A673 (cell line): ENCODE measurements at regions not wholly inside any gene's neighbourhood (a gene's known extent, or its start where the extent isn't known, plus 50 kb on each side); places are given as distances from the start of the nearest gene placed in this dataset.

Experiments used
- BruUV-seq: library from RNA; stranded (reverse); fragments of 400-500 nt; replicated peaks from 2 replicates; lab custom pipeline; 2021; lab: Mats Ljungman, UMichigan
- CTCF ChIA-PET: fragments of 300-600 bp; sonication (Branson Sonifier 250); formaldehyde crosslinking; loops from one replicate; lab custom pipeline; 2022; ENCODE audit warnings: antibody characterized with exemption; lab: Charles Lee
- POLR2A ChIA-PET: fragments of 300-600 bp; sonication (Branson Sonifier 250); formaldehyde crosslinking; loops from one replicate; lab custom pipeline; 2022; ENCODE audit warnings: antibody characterized with exemption; ENCODE audit not compliant: low non-redundant PET; lab: Charles Lee
- DNase-seq: peaks from one replicate; pipeline ENCODE4 v3.0.0-alpha.2; 2015; ENCODE audit warnings: low spot score
- H3K27ac ChIP-seq: fragments of 200-600 bp; sonication (generic); 2 replicates; pipeline ENCODE4 v1.5.1; 2016; ENCODE audit warnings: mixed run types, low read depth, mild to moderate bottlenecking, mixed read lengths, antibody characterized with exemption, low read length; ENCODE audit not compliant: poor library complexity, severe bottlenecking
- H3K27me3 ChIP-seq: fragments of 200-600 bp; sonication (generic); replicated peaks from 2 replicates; pipeline ENCODE4 v1.6.1; 2017; ENCODE audit warnings: mixed run types, low read depth, mild to moderate bottlenecking, mixed read lengths, antibody characterized with exemption, low read length; ENCODE audit not compliant: insufficient read depth, poor library complexity
- H3K36me3 ChIP-seq: fragments of 200-600 bp; sonication (generic); 2 replicates; pipeline ENCODE4 v1.6.1; 2016; ENCODE audit warnings: mixed run types, mild to moderate bottlenecking, mixed read lengths, antibody characterized with exemption, low read length; ENCODE audit not compliant: insufficient read depth, poor library complexity, severe bottlenecking
- H3K4me1 ChIP-seq: fragments of 200-600 bp; sonication (generic); 2 replicates; pipeline ENCODE4 v1.6.1; 2017; ENCODE audit warnings: mixed run types, mild to moderate bottlenecking, mixed read lengths, antibody characterized with exemption, low read length; ENCODE audit not compliant: insufficient read depth, poor library complexity, severe bottlenecking
- H3K4me3 ChIP-seq: fragments of 200-600 bp; sonication (generic); 2 replicates; pipeline ENCODE4 v1.5.1; 2016; ENCODE audit warnings: low read depth, mixed run types, mild to moderate bottlenecking, mixed read lengths, low read length; ENCODE audit not compliant: poor library complexity, severe bottlenecking
- H3K9me3 ChIP-seq: fragments of 200-600 bp; sonication (generic); 2 replicates; pipeline ENCODE4 v1.6.1; 2016; ENCODE audit warnings: mixed run types, low read depth, mild to moderate bottlenecking, mixed read lengths, antibody characterized with exemption, low read length; ENCODE audit not compliant: poor library complexity, severe bottlenecking
- CTCF ChIP-seq: fragments of 300-800, 200-600 bp; sonication (generic); conservative IDR thresholded peaks from 2 replicates; pipeline ENCODE4 v1.5.1; 2017; ENCODE audit warnings: low read depth, mild to moderate bottlenecking, antibody characterized with exemption, low read length, moderate library complexity, mixed read lengths
- EZH2 ChIP-seq: fragments of 200-600 bp; sonication (generic); IDR thresholded peaks from 2 replicates; pipeline ENCODE4 v1.6.1; 2017; ENCODE audit warnings: borderline replicate concordance, low read depth, mild to moderate bottlenecking, mixed read lengths, antibody characterized with exemption, low read length; ENCODE audit not compliant: poor library complexity, severe bottlenecking
- intact Hi-C: fragments of 100-400 bp; cut with micrococcal nuclease; formaldehyde crosslinking; loops from one replicate; pipeline ENCODE4 v1.10.0; 2022; ENCODE audit not compliant: unreplicated experiment

- H3K4me1 ChIP-seq: no peaks in the 10 kb centered on the region
- ChIA-PET POLR2A (no interaction called here), CTCF (no interaction called here)
- TF ChIP-seq CTCF (no peak), EZH2 (no peak)
- no peak overlapping the region for H3K4me3 ChIP-seq
- no peaks in the 10 kb centered on the region for H3K36me3 ChIP-seq
- DNase-seq: no peak
- intact Hi-C loops: loop anchor here (10.0 kb wide), 1 partner anchor 389 kb away; no protein-coding TSS in a partner anchor
- no peaks in the 10 kb centered on the region for H3K27me3 ChIP-seq
- no peak overlapping the region for H3K27ac ChIP-seq
- BruUV-seq: no TSS peak
- H3K9me3 ChIP-seq: no peaks in the 10 kb centered on the region
Observed at GRCh38 chr5:29935371-29935770, 1258.1 kb upstream of the CDH6 start.

- H3K27me3 ChIP-seq: no peaks in the 10 kb centered on the region
- H3K9me3 ChIP-seq: no peaks in the 10 kb centered on the region
- ChIA-PET POLR2A (no interaction called here), CTCF (no interaction called here)
- H3K4me3 ChIP-seq: no peak overlapping the region
- DNase-seq: peak; percentile 17
- BruUV-seq: no TSS peak
- no peak overlapping the region for H3K27ac ChIP-seq
- intact Hi-C loops: loop anchor here (10.0 kb wide), 1 partner anchor 394 kb away; no protein-coding TSS in a partner anchor
- H3K4me1 ChIP-seq: no peaks in the 10 kb centered on the region
- H3K36me3 ChIP-seq: no peaks in the 10 kb centered on the region
- TF ChIP-seq CTCF (no peak), EZH2 (no peak)
Observed at GRCh38 chr5:29930316-29930715, 1263.2 kb upstream of the CDH6 start.

GRCh38 chr5:29924107-29924506, 1269.4 kb upstream of the CDH6 start:
- no peaks in the 10 kb centered on the region for H3K9me3 ChIP-seq
- no peak for DNase-seq
- intact Hi-C loops: no loop called here
- no peaks in the 10 kb centered on the region for H3K4me1 ChIP-seq
- ChIA-PET POLR2A (no interaction called here), CTCF (no interaction called here)
- no peak for TF ChIP-seq CTCF
- no peak for TF ChIP-seq EZH2
- H3K27ac ChIP-seq: no peak overlapping the region
- H3K4me3 ChIP-seq: no peak overlapping the region
- no peaks in the 10 kb centered on the region for H3K27me3 ChIP-seq
- no TSS peak for BruUV-seq
- no peaks in the 10 kb centered on the region for H3K36me3 ChIP-seq
